ENCODE measurements at regions not wholly inside any gene's neighbourhood (a gene's known extent, or its start where the extent isn't known, plus 50 kb on each side); places are given as distances from the start of the nearest gene placed in this dataset.
A peak's percentile ranks its signal among the peaks of the same experiment; 100 is the strongest.

- Mint-ChIP-seq H3K4me3 (ENCODE audit: low read depth, unreplicated experiment) (no peak overlapping the region), H3K36me3 (ENCODE audit: insufficient read depth, unreplicated experiment) (no peaks in the 10 kb centered on the region), H3K27me3 (ENCODE audit: unreplicated experiment) (no peaks in the 10 kb centered on the region), H3K27ac (ENCODE audit: unreplicated experiment) (no peak overlapping the region), H3K4me1 (ENCODE audit: low read depth, unreplicated experiment) (no peaks in the 10 kb centered on the region), H3K9me3 (ENCODE audit: low read depth, unreplicated experiment) (peaks cover 2% of the 10 kb centered on the region)
- CTCF ChIA-PET, result no interaction called here
- intact Hi-C loops (cut with micrococcal nuclease; ENCODE audit: unreplicated experiment), result no loop called here
- no peak for TF ChIP-seq CTCF (IDR thresholded peaks at IDR 0.05; ENCODE audit: unreplicated experiment)
- BruUV-seq (replicated peaks), result no TSS peak
- DNase-seq, result no peak
These were observed 553.3 kb downstream of the C6orf118 start for GRCh38 chr6:164756142-164756541.

- H3K27ac Mint-ChIP-seq (ENCODE audit: unreplicated experiment), result no peak overlapping the region
- H3K4me3 Mint-ChIP-seq (ENCODE audit: low read depth, unreplicated experiment), result no peak overlapping the region
- no peak for TF ChIP-seq CTCF (IDR thresholded peaks at IDR 0.05; ENCODE audit: unreplicated experiment)
- no peaks in the 10 kb centered on the region for H3K36me3 Mint-ChIP-seq (ENCODE audit: insufficient read depth, unreplicated experiment)
- H3K9me3 Mint-ChIP-seq (ENCODE audit: low read depth, unreplicated experiment), result peaks cover 5% of the 10 kb centered on the region
- no TSS peak for BruUV-seq (replicated peaks)
- peak; percentile 6 for DNase-seq
- intact Hi-C loops (cut with micrococcal nuclease; ENCODE audit: unreplicated experiment), result no loop called here
- H3K4me1 Mint-ChIP-seq (ENCODE audit: low read depth, unreplicated experiment), result no peaks in the 10 kb centered on the region
- CTCF ChIA-PET, result no interaction called here
- H3K27me3 Mint-ChIP-seq (ENCODE audit: unreplicated experiment), result no peaks in the 10 kb centered on the region
These were observed 555.9 kb downstream of the C6orf118 start for GRCh38 chr6:164753517-164753916.

- Mint-ChIP-seq H3K36me3 (ENCODE audit: insufficient read depth, unreplicated experiment) (no peaks in the 10 kb centered on the region), H3K27me3 (ENCODE audit: unreplicated experiment) (no peaks in the 10 kb centered on the region), H3K9me3 (ENCODE audit: low read depth, unreplicated experiment) (peaks cover 5% of the 10 kb centered on the region), H3K27ac (ENCODE audit: unreplicated experiment) (no peak overlapping the region), H3K4me1 (ENCODE audit: low read depth, unreplicated experiment) (no peaks in the 10 kb centered on the region), H3K4me3 (ENCODE audit: low read depth, unreplicated experiment) (no peak overlapping the region)
- CTCF ChIA-PET, result no interaction called here
- intact Hi-C loops (cut with micrococcal nuclease; ENCODE audit: unreplicated experiment), result no loop called here
- BruUV-seq (replicated peaks), result no TSS peak
- no peak for DNase-seq
- no peak for TF ChIP-seq CTCF (IDR thresholded peaks at IDR 0.05; ENCODE audit: unreplicated experiment)
These were observed 558.0 kb downstream of the C6orf118 start for GRCh38 chr6:164751395-164751794.

- BruUV-seq (replicated peaks), result no TSS peak
- CTCF ChIA-PET, result no interaction called here
These were observed 559.3 kb downstream of the C6orf118 start for GRCh38 chr6:164750128-164750527.

More at GRCh38 chr6:164750128-164750527, 559.3 kb downstream of the C6orf118 start:
- intact Hi-C loops (cut with micrococcal nuclease; ENCODE audit: unreplicated experiment), result no loop called here
- Mint-ChIP-seq H3K27me3 (ENCODE audit: unreplicated experiment) (no peaks in the 10 kb centered on the region), H3K36me3 (ENCODE audit: insufficient read depth, unreplicated experiment) (no peaks in the 10 kb centered on the region), H3K4me1 (ENCODE audit: low read depth, unreplicated experiment) (no peaks in the 10 kb centered on the region), H3K4me3 (ENCODE audit: low read depth, unreplicated experiment) (no peak overlapping the region), H3K9me3 (ENCODE audit: low read depth, unreplicated experiment) (peaks cover 5% of the 10 kb centered on the region), H3K27ac (ENCODE audit: unreplicated experiment) (no peak overlapping the region)
- TF ChIP-seq CTCF (IDR thresholded peaks at IDR 0.05; ENCODE audit: unreplicated experiment), result no peak
- no peak for DNase-seq
